DND-41 (cell line): ENCODE measurements at regions not wholly inside any gene's neighbourhood (a gene's known extent, or its start where the extent isn't known, plus 50 kb on each side); places are given as distances from the start of the nearest gene placed in this dataset.
"Not testable (repeated sequence)": the region's sequence is repeated elsewhere in the genome, so short reads cannot be mapped to it uniquely, and the experiment has no call there.

Experiments
- ATAC-seq: fragments of 200-7000 bp; cut with Tn5 transposase; 3 replicates; pipeline ENCODE4 v1.9.1; 2021; ENCODE audit warnings: low read depth; ENCODE audit not compliant: insufficient read depth
- DNase-seq: peaks from one replicate; pipeline ENCODE4 v3.0.0-alpha.2; 2020
- H2AFZ ChIP-seq: 2 replicates; pipeline ENCODE4 v1.6.0; 2012; ENCODE audit warnings: low read depth, low read length
- H3K27ac ChIP-seq: 2 replicates; pipeline ENCODE4 v1.5.1; 2012; ENCODE audit warnings: low read length, inconsistent platforms
- H3K27me3 ChIP-seq: fragments of 200-600 bp; sonication (generic); 2 replicates; pipeline ENCODE4 v1.6.0; 2012; ENCODE audit warnings: low read length, mild to moderate bottlenecking, inconsistent platforms; ENCODE audit not compliant: insufficient read depth, poor library complexity
- H3K36me3 ChIP-seq: 2 replicates; pipeline ENCODE4 v1.5.1; 2012; ENCODE audit warnings: low read length, inconsistent platforms; ENCODE audit not compliant: insufficient read depth
- H3K4me1 ChIP-seq: 2 replicates; pipeline ENCODE4 v1.5.1; 2012; ENCODE audit warnings: mild to moderate bottlenecking, low read length; ENCODE audit not compliant: insufficient read depth
- H3K4me2 ChIP-seq: 2 replicates; pipeline ENCODE4 v1.6.0; 2012; ENCODE audit warnings: mild to moderate bottlenecking, moderate library complexity, low read length, inconsistent platforms; ENCODE audit not compliant: insufficient read depth
- H3K4me3 ChIP-seq, 2 experiments: fragments of 200-600 bp in 1 of 2; shearing (Covaris generic) in 1 of 2; 2 replicates each; pipeline ENCODE4 v1.5.1; 2012 to 2016; ENCODE audit warnings: inconsistent platforms in 2 of 2, low read length in 2 of 2, mild to moderate bottlenecking in 2 of 2, low read depth in 1 of 2, moderate library complexity in 1 of 2
- H3K79me2 ChIP-seq: 2 replicates; pipeline ENCODE4 v1.6.0; 2012; ENCODE audit warnings: low read length, inconsistent platforms; ENCODE audit not compliant: insufficient read depth
- H3K9ac ChIP-seq: 2 replicates; pipeline ENCODE4 v1.6.0; 2012; ENCODE audit warnings: low read depth, mild to moderate bottlenecking, inconsistent platforms, low read length, moderate library complexity
- H3K9me3 ChIP-seq: 2 replicates; pipeline ENCODE4 v1.5.1; 2012; ENCODE audit warnings: low read length, moderate library complexity, mild to moderate bottlenecking, inconsistent platforms; ENCODE audit not compliant: insufficient read depth, severe bottlenecking
- H4K20me1 ChIP-seq: 2 replicates; pipeline ENCODE4 v1.6.0; 2012; ENCODE audit warnings: low read length; ENCODE audit not compliant: insufficient read depth
- EZH2 ChIP-seq: IDR thresholded peaks from 3 replicates; pipeline ENCODE4 v1.6.1; 2012; ENCODE audit warnings: borderline replicate concordance, low read depth, mild to moderate bottlenecking, moderate library complexity, low read length, inconsistent platforms; ENCODE audit not compliant: severe bottlenecking
- TF ChIP-seq, protein P1 (sequence below): IDR thresholded peaks from 2 replicates; pipeline ENCODE4 v1.5.1; 2012; ENCODE audit warnings: borderline replicate concordance, low read length, moderate library complexity, mild to moderate bottlenecking; ENCODE audit not compliant: poor library complexity, severe bottlenecking; ENCODE audit errors: extremely low read depth

DNA sequence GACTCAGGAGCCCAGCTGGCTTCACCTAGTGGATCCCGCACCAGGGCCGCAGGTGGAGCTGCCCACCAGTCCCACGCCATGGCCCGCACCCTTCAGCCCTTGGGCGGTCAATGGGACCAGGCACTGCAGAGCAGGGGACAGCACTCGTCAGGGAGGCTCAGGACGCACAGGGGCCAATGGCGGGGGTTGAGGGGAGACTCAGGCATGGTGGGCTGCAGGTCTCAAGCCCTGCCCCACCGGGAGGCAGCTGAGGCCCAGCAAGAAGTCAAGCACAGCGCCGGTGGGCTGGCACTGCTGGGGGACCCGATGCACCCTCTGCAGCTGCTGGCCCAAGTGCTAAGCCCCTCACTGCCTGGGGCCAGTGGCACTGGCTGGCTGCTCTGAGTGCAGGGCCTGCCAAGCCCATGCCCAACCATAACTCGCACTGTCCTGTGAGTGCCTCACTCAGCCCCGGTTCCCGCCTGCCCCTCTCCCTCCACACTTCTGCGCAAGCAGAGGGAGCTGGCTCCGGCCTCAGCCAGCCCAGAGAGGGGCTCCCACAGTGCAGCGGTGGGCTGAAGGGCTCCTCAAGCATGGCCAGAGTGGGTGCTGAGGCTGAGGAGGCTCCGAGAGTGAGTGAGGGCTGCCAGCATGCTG, 111.7 kb upstream of the PGR start:
- DNase-seq (no peak), ATAC-seq (no peak)
- Histone ChIP-seq H2AFZ (no peak overlapping the region), H3K4me1 (no peaks in the 10 kb centered on the region), H3K4me3 (no peak overlapping the region), H3K79me2 (no peaks in the 10 kb centered on the region), H3K4me2 (no peak overlapping the region), H3K9me3 (no peaks in the 10 kb centered on the region), H3K9ac (no peak overlapping the region), H4K20me1 (no peaks in the 10 kb centered on the region), H3K27me3 (no peaks in the 10 kb centered on the region), H3K27ac (no peak overlapping the region), H3K36me3 (no peaks in the 10 kb centered on the region)
- TF ChIP-seq EZH2: no peak
- TF ChIP-seq, protein P1, sequence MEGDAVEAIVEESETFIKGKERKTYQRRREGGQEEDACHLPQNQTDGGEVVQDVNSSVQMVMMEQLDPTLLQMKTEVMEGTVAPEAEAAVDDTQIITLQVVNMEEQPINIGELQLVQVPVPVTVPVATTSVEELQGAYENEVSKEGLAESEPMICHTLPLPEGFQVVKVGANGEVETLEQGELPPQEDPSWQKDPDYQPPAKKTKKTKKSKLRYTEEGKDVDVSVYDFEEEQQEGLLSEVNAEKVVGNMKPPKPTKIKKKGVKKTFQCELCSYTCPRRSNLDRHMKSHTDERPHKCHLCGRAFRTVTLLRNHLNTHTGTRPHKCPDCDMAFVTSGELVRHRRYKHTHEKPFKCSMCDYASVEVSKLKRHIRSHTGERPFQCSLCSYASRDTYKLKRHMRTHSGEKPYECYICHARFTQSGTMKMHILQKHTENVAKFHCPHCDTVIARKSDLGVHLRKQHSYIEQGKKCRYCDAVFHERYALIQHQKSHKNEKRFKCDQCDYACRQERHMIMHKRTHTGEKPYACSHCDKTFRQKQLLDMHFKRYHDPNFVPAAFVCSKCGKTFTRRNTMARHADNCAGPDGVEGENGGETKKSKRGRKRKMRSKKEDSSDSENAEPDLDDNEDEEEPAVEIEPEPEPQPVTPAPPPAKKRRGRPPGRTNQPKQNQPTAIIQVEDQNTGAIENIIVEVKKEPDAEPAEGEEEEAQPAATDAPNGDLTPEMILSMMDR: no peak

DNA sequence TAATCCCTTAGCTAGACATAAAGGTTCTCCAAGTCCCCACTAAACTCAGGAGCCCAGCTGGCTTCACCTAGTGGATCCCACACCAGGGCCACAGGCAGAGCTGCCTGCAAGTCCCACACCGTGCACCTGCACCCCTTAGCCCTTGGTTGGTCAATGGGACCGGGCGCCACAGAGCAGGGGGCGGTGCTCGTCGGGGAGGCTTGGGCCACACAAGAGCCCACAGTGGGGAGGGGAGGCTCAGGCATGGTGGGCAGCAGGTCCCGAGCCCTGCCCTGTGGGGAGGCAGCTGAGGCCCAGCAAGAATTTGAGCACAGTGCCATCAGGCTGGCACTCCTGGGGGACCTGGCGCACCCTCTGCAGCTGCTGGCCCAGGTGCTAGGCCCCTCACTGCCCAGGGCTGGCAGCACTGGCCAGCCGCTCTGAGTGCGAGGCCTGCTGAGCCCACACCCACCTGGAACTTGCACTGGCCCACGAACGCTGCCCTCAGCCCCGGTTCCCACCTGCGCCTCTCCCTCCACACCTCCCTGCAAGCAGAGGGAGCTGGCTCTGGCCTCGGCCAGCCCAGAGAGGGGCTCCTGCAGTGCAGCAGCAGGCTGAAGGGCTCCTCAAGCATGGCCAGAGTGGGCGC, 101.7 kb upstream of the PGR start:
- not testable (repeated sequence) for ATAC-seq, H3K4me1 ChIP-seq, H3K9ac ChIP-seq

DNA sequence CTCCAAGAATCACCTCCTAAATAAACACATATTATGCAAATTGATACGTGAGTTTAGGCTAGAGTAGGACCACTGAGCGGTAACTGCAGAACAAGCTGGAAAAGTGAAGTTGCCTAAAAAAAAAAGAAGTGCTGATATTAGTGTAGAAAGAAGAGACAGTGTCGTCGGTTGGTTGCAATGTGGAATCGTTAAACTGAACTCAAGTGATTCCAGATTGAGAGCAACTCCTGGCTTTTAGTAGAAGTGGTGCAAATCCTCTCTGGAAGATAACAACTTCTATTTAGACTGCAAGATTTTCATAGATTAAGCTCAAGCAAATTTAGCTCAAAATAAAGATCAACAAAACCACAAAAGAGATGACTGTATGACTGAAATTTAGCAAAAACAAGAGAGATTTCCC, 97.0 kb upstream of the PGR start:
- TF ChIP-seq EZH2: no peak
- TF ChIP-seq, protein P1: no peak

More for the DNA sequence above, 101.7 kb upstream of the PGR start:
- H3K27me3 ChIP-seq, H3K27ac ChIP-seq, H3K4me2 ChIP-seq, H3K79me2 ChIP-seq, H2AFZ ChIP-seq, H4K20me1 ChIP-seq, H3K9me3 ChIP-seq, H3K36me3 ChIP-seq, H3K4me3 ChIP-seq, DNase-seq: not testable (repeated sequence)

DNA sequence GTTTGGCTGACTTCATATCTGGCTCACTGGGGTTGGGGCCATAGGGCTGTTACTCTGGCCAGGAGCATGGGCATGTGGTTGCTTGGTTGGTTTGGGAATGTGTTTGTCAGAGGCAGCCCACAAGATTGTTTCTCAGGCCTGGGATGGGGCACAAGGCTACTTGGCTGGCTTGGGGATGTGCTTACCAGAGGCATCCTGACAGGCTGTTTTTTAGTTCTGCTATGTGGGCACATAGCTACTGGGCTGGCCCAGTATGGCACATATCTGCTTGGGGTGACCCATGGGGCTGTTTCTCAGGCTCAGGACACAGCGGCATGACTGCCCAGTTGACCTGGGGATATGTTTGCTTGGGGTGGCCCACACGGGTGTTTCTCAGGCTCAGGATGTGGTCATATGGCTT, 94.6 kb upstream of the PGR start:
- ATAC-seq: no peak
- no peak overlapping the region for H3K27ac ChIP-seq
- H3K4me3 ChIP-seq: no peak overlapping the region
- no peaks in the 10 kb centered on the region for H4K20me1 ChIP-seq
- no peaks in the 10 kb centered on the region for H3K27me3 ChIP-seq
- no peak overlapping the region for H2AFZ ChIP-seq
- no peak overlapping the region for H3K4me2 ChIP-seq
- no peaks in the 10 kb centered on the region for H3K79me2 ChIP-seq
- no peak for DNase-seq
- no peak overlapping the region for H3K9ac ChIP-seq
- no peak for TF ChIP-seq EZH2
- TF ChIP-seq, protein P1: no peak
- peaks cover 10% of the 10 kb centered on the region for H3K9me3 ChIP-seq
- H3K36me3 ChIP-seq: no peaks in the 10 kb centered on the region
- no peaks in the 10 kb centered on the region for H3K4me1 ChIP-seq

More for the DNA sequence above, 97.0 kb upstream of the PGR start:
- no peak overlapping the region for H3K27ac ChIP-seq
- no peaks in the 10 kb centered on the region for H3K4me1 ChIP-seq
- H3K9me3 ChIP-seq: peaks cover 10% of the 10 kb centered on the region
- no peak overlapping the region for H3K4me2 ChIP-seq
- H3K36me3 ChIP-seq: no peaks in the 10 kb centered on the region
- H3K27me3 ChIP-seq: no peaks in the 10 kb centered on the region
- no peak overlapping the region for H3K4me3 ChIP-seq
- no peak for ATAC-seq
- H3K79me2 ChIP-seq: no peaks in the 10 kb centered on the region
- no peaks in the 10 kb centered on the region for H4K20me1 ChIP-seq
- DNase-seq: no peak
- H2AFZ ChIP-seq: no peak overlapping the region
- H3K9ac ChIP-seq: no peak overlapping the region

DNA sequence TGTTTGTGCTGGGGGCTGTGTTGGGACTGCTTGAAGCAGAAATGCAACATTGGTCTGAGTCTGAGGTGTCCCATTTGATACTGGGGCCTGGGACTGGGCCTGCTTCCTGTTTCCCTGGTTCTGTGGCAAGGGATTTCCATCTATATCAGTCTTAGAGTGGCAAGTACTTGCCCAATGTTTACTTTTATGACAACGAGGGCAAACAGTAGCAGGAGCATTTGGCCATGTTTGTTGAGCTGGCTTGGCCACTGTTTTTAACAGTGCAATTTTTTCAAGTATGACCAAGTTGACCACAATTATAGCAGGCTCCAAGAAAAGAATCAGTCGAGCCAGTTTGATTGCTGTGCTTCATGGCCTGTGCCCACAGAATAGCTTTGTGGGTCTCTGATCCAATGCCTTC, 88.5 kb upstream of the PGR start:
- H3K36me3 ChIP-seq, H2AFZ ChIP-seq, ATAC-seq, H3K4me2 ChIP-seq, H3K9me3 ChIP-seq, H3K4me3 ChIP-seq, H3K79me2 ChIP-seq, H3K9ac ChIP-seq, H3K27me3 ChIP-seq, H3K4me1 ChIP-seq, H4K20me1 ChIP-seq, DNase-seq, H3K27ac ChIP-seq: not testable (repeated sequence)

DNA sequence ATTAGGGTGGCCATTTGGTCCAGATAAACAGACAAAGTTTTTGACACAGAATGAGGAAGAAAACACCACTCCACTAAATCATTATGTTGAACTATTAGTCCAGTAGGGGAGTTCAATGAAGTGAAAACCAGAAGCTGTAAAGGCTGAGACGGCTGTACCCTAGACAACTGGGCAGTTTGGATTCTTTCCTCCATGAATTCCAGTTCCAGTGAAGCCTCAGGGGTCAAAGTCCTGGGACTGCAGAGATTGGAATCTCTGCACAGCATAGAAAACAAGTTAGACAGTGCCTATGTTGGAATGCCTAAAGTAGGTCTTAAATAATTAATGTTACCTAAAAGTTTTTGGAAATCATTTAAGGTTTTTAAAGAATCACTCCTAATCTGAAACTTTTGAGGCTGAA, 86.5 kb upstream of the PGR start:
- not testable (repeated sequence) for H3K27ac ChIP-seq, ATAC-seq, DNase-seq

More for the DNA sequence above, 86.5 kb upstream of the PGR start:
- H3K4me2 ChIP-seq, H3K9ac ChIP-seq, H3K79me2 ChIP-seq, H4K20me1 ChIP-seq, H3K9me3 ChIP-seq, H3K4me1 ChIP-seq, H3K27me3 ChIP-seq, H2AFZ ChIP-seq, H3K4me3 ChIP-seq, H3K36me3 ChIP-seq: not testable (repeated sequence)
